Brain microvascular endothelial cell (primary cell): ENCODE measurements at regions not wholly inside any gene's neighbourhood (a gene's known extent, or its start where the extent isn't known, plus 50 kb on each side); places are given as distances from the start of the nearest gene placed in this dataset.

ENCODE experiments used
- DNase-seq: peaks from one replicate; pipeline ENCODE4 v3.0.0-alpha.2; 2020
- H3K27ac ChIP-seq: fragments of 250-450 bp; sonication (Bioruptor Pico); 2 replicates; pipeline ENCODE4 v1.5.1; 2020; ENCODE audit warnings: mild to moderate bottlenecking, moderate library complexity
- H3K27me3 ChIP-seq: fragments of 250-450 bp; sonication (Bioruptor Pico); replicated peaks from 2 replicates; pipeline ENCODE4 v1.5.1; 2020; ENCODE audit warnings: mild to moderate bottlenecking
- H3K36me3 ChIP-seq: fragments of 250-450 bp; sonication (Bioruptor Pico); replicated peaks from 2 replicates; pipeline ENCODE4 v1.5.1; 2020; ENCODE audit warnings: mild to moderate bottlenecking
- H3K4me3 ChIP-seq: 2 replicates; pipeline ENCODE4 v1.5.1; 2011; ENCODE audit warnings: low read depth, mild to moderate bottlenecking, control low read depth, low read length, moderate library complexity
- CTCF ChIP-seq: IDR thresholded peaks from 2 replicates; pipeline ENCODE4 v1.5.1; 2011; ENCODE audit warnings: low read depth, mild to moderate bottlenecking, moderate library complexity, low read length, control low read depth, inconsistent platforms; ENCODE audit errors: missing control alignments
- in situ Hi-C: cut with HindIII; loops from 2 replicates; pipeline ENCODE4 v1.10.0; 2017; ENCODE audit warnings: low sequenced_read_pairs, low pct_ligation_motif_present

GRCh38 chr2:168353251-168353650 is 102.8 kb upstream of the CERS6 start:
- H3K4me3 ChIP-seq, result no peak overlapping the region
- no peak for TF ChIP-seq CTCF
- no peak for DNase-seq
- in situ Hi-C loops, result no loop called here
- no peaks in the 10 kb centered on the region for H3K27me3 ChIP-seq
- H3K27ac ChIP-seq, result no peak overlapping the region
- no peaks in the 10 kb centered on the region for H3K36me3 ChIP-seq

- in situ Hi-C loops, result no loop called here
- DNase-seq, result no peak
- TF ChIP-seq CTCF, result no peak
- Histone ChIP-seq H3K27me3 (no peaks in the 10 kb centered on the region), H3K36me3 (no peaks in the 10 kb centered on the region), H3K27ac (no peak overlapping the region), H3K4me3 (no peak overlapping the region)
Observed at GRCh38 chr2:168354499-168354898, 101.6 kb upstream of the CERS6 start.

GRCh38 chr2:168355121-168355520 is 101.0 kb upstream of the CERS6 start:
- H3K4me3 ChIP-seq, result no peak overlapping the region
- no peak overlapping the region for H3K27ac ChIP-seq
- TF ChIP-seq CTCF, result no peak
- DNase-seq, result no peak
- no peaks in the 10 kb centered on the region for H3K36me3 ChIP-seq
- in situ Hi-C loops, result no loop called here
- no peaks in the 10 kb centered on the region for H3K27me3 ChIP-seq

- DNase-seq, result no peak
- no peak for TF ChIP-seq CTCF
- no peak overlapping the region for H3K27ac ChIP-seq
- no peaks in the 10 kb centered on the region for H3K36me3 ChIP-seq
- no peak overlapping the region for H3K4me3 ChIP-seq
- in situ Hi-C loops, result no loop called here
- no peaks in the 10 kb centered on the region for H3K27me3 ChIP-seq
Observed at GRCh38 chr2:168355779-168356476, 100.1 kb upstream of the CERS6 start.

GRCh38 chr2:168356477-168356835 is 99.6 kb upstream of the CERS6 start:
- H3K27ac ChIP-seq, result no peak overlapping the region
- in situ Hi-C loops, result no loop called here
- no peak overlapping the region for H3K4me3 ChIP-seq
- no peaks in the 10 kb centered on the region for H3K36me3 ChIP-seq
- DNase-seq, result no peak
- H3K27me3 ChIP-seq, result no peaks in the 10 kb centered on the region
- no peak for TF ChIP-seq CTCF
